WTC11 (cell line): ENCODE measurements at regions not wholly inside any gene's neighbourhood (a gene's known extent, or its start where the extent isn't known, plus 50 kb on each side); places are given as distances from the start of the nearest gene placed in this dataset.

ENCODE experiments used
- ATAC-seq: fragments of 200-7000 bp; cut with Tn5 transposase; 2 replicates; pipeline ENCODE4 v1.10.0; 2021; ENCODE audit warnings: mild to moderate bottlenecking, moderate library complexity
- CTCF ChIA-PET: fragments of 300-600 bp; sonication (Branson Sonifier 250); formaldehyde crosslinking; loops from one replicate; lab custom pipeline; 2021; ENCODE audit warnings: antibody characterized with exemption; lab: Charles Lee
- POLR2A ChIA-PET: fragments of 350-600 bp; sonication (Branson Sonifier 250); formaldehyde crosslinking; loops from one replicate; lab custom pipeline; 2021; ENCODE audit warnings: antibody characterized with exemption; lab: Charles Lee
- DNase-seq: peaks from one replicate; pipeline ENCODE4 v3.0.0; 2021; ENCODE audit warnings: low spot score
- H3K27ac Mint-ChIP-seq: 2 replicates; pipeline ENCODE4 v1.8.0; 2021; ENCODE audit warnings: mixed read lengths
- H3K27me3 Mint-ChIP-seq: 2 replicates; pipeline ENCODE4 v1.8.0; 2021; ENCODE audit warnings: low read depth, mild to moderate bottlenecking, moderate library complexity, mixed read lengths
- H3K36me3 Mint-ChIP-seq: 2 replicates; pipeline ENCODE4 v1.8.0; 2021; ENCODE audit warnings: mixed read lengths
- H3K4me1 Mint-ChIP-seq: 2 replicates; pipeline ENCODE4 v1.8.0; 2022; ENCODE audit warnings: mixed read lengths
- H3K4me3 Mint-ChIP-seq: 2 replicates; pipeline ENCODE4 v1.8.0; 2021; ENCODE audit warnings: mild to moderate bottlenecking, moderate library complexity, mixed read lengths
- H3K9me3 Mint-ChIP-seq: 2 replicates; pipeline ENCODE4 v1.8.0; 2021; ENCODE audit warnings: mixed read lengths
- AFF4 ChIP-seq: sonication (generic); formaldehyde crosslinking; IDR thresholded peaks from 2 replicates; pipeline ENCODE4 v1.8.1; 2023; ENCODE audit warnings: mild to moderate bottlenecking, missing genetic modification reagents, borderline replicate concordance
- ATF6 ChIP-seq: sonication (generic); formaldehyde crosslinking; IDR thresholded peaks from 2 replicates; pipeline ENCODE4 v1.8.1; 2023; ENCODE audit warnings: mild to moderate bottlenecking, missing genetic modification reagents
- ELF4 ChIP-seq: sonication (generic); formaldehyde crosslinking; IDR thresholded peaks from 2 replicates; pipeline ENCODE4 v1.8.1; 2022; ENCODE audit warnings: low read depth, mild to moderate bottlenecking, moderate library complexity, missing genetic modification reagents
- ETV6 ChIP-seq: sonication (generic); formaldehyde crosslinking; IDR thresholded peaks from 2 replicates; pipeline ENCODE4 v1.8.1; 2022; ENCODE audit warnings: mild to moderate bottlenecking, missing genetic modification reagents
- FOXJ3 ChIP-seq: sonication (generic); formaldehyde crosslinking; IDR thresholded peaks from 2 replicates; pipeline ENCODE4 v1.9.0; 2021; ENCODE audit warnings: missing genetic modification reagents, mild to moderate bottlenecking, borderline replicate concordance
- FOXP1 ChIP-seq: sonication (generic); formaldehyde crosslinking; IDR thresholded peaks from 2 replicates; pipeline ENCODE4 v1.8.0; 2022; ENCODE audit warnings: missing genetic modification reagents, mild to moderate bottlenecking, moderate library complexity, borderline replicate concordance
- HMGA2 ChIP-seq: fragments of 250-450 bp; sonication (Bioruptor Pico); IDR thresholded peaks from 2 replicates; pipeline ENCODE4 v1.4.0; 2021; ENCODE audit warnings: mild to moderate bottlenecking, moderate library complexity
- JAZF1 ChIP-seq: fragments of 250-450 bp; sonication (Bioruptor Pico); IDR thresholded peaks from 2 replicates; pipeline ENCODE4 v1.9.0; 2021; ENCODE audit warnings: moderate library complexity, mild to moderate bottlenecking, inconsistent platforms
- JUN ChIP-seq: sonication (generic); formaldehyde crosslinking; IDR thresholded peaks from 2 replicates; pipeline ENCODE4 v1.8.0; 2023; ENCODE audit warnings: mild to moderate bottlenecking, missing genetic modification reagents
- MXD4 ChIP-seq: fragments of 250-450 bp; sonication (Bioruptor Pico); IDR thresholded peaks from 2 replicates; pipeline ENCODE4 v1.8.0; 2021; ENCODE audit warnings: mild to moderate bottlenecking, moderate library complexity, borderline replicate concordance
- MYBL2 ChIP-seq: sonication (generic); formaldehyde crosslinking; IDR thresholded peaks from 2 replicates; pipeline ENCODE4 v1.8.1; 2023; ENCODE audit warnings: mild to moderate bottlenecking, moderate library complexity, missing genetic modification reagents
- NFYB ChIP-seq: sonication (generic); formaldehyde crosslinking; conservative IDR thresholded peaks from 2 replicates; pipeline ENCODE4 v1.8.0; 2022; ENCODE audit warnings: low read depth, missing genetic modification reagents
- OVOL2 ChIP-seq: fragments of 250-450 bp; sonication (Bioruptor Pico); IDR thresholded peaks from 2 replicates; pipeline ENCODE4 v1.9.0; 2021; ENCODE audit warnings: mild to moderate bottlenecking, borderline replicate concordance
- PRRX2 ChIP-seq: fragments of 250-450 bp; sonication (Bioruptor Pico); IDR thresholded peaks from 2 replicates; pipeline ENCODE4 v1.8.0; 2021; ENCODE audit warnings: mild to moderate bottlenecking
- STAT6 ChIP-seq: sonication (generic); formaldehyde crosslinking; conservative IDR thresholded peaks from 2 replicates; pipeline ENCODE4 v1.8.1; 2023; ENCODE audit warnings: mild to moderate bottlenecking, low read depth, missing genetic modification reagents, moderate library complexity
- TEAD4 ChIP-seq: sonication (generic); formaldehyde crosslinking; IDR thresholded peaks from 2 replicates; pipeline ENCODE4 v1.8.0; 2022; ENCODE audit warnings: mild to moderate bottlenecking, missing genetic modification reagents
- ZMAT4 ChIP-seq: fragments of 250-450 bp; sonication (Bioruptor Pico); IDR thresholded peaks from 2 replicates; pipeline ENCODE4 v1.9.0; 2021; ENCODE audit warnings: mild to moderate bottlenecking
- ZNF317 ChIP-seq: sonication (generic); formaldehyde crosslinking; IDR thresholded peaks from 2 replicates; pipeline ENCODE4 v1.8.1; 2023; ENCODE audit warnings: low read depth, mild to moderate bottlenecking, moderate library complexity, missing genetic modification reagents, borderline replicate concordance
- ZNF425 ChIP-seq: fragments of 250-450 bp; sonication (Bioruptor Pico); conservative IDR thresholded peaks from 2 replicates; pipeline ENCODE4 v1.9.0; 2021; ENCODE audit warnings: mild to moderate bottlenecking
- ZNF512 ChIP-seq: sonication (generic); formaldehyde crosslinking; IDR thresholded peaks from 2 replicates; pipeline ENCODE4 v1.8.1; 2022; ENCODE audit warnings: missing genetic modification reagents, borderline replicate concordance
- ZNF671 ChIP-seq: fragments of 250-450 bp; sonication (Bioruptor Pico); IDR thresholded peaks from 2 replicates; pipeline ENCODE4 v1.8.0; 2021; ENCODE audit warnings: mild to moderate bottlenecking
- TF ChIP-seq, protein P1 (sequence below): fragments of 250-450 bp; sonication (Bioruptor Pico); IDR thresholded peaks from 2 replicates; pipeline ENCODE4 v2.1.2; 2022; ENCODE audit warnings: mild to moderate bottlenecking, moderate library complexity

DNA sequence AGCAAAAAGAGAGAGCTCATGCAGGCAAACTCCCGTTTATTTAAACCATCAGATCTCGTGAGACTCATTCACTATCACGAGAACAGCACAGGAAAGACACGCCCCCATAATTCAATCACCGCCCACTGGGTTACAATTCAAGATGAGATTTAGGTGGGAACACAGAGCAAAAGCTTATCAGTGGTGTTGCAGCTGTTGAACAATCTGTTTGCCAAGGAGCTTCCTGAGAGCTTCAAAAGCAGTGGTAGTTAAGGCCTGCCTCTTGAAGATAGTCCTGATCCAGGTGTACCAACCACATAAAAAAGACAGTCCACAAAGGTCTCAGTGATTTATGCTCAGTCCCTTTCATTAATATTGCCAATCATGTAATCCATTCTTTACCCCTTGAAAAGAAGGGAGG, 269.4 kb upstream of the IRAK1BP1 start:
- Mint-ChIP-seq H3K4me1 (no peaks in the 10 kb centered on the region), H3K9me3 (peaks cover 4% of the 10 kb centered on the region; the same call in 1 of the 2 replicates), H3K4me3 (no peak overlapping the region), H3K27me3 (no peaks in the 10 kb centered on the region), H3K36me3 (no peaks in the 10 kb centered on the region), H3K27ac (no peak overlapping the region)
- ChIA-PET CTCF (interaction anchor here (0.9 kb wide), 1 partner anchor 84 kb away, joined by 3 read pairs; no protein-coding TSS in a partner anchor), POLR2A (no interaction called here)
- TF ChIP-seq ZNF671 (CRISPR knock-in tag) = no peak
- TF ChIP-seq PRRX2 (CRISPR knock-in tag) = no peak
- TF ChIP-seq, protein P1, sequence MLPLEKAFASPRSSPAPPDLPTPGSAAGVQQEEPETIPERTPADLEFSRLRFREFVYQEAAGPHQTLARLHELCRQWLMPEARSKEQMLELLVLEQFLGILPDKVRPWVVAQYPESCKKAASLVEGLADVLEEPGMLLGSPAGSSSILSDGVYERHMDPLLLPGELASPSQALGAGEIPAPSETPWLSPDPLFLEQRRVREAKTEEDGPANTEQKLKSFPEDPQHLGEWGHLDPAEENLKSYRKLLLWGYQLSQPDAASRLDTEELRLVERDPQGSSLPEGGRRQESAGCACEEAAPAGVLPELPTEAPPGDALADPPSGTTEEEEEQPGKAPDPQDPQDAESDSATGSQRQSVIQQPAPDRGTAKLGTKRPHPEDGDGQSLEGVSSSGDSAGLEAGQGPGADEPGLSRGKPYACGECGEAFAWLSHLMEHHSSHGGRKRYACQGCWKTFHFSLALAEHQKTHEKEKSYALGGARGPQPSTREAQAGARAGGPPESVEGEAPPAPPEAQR (CRISPR knock-in tag) = no peak
- TF ChIP-seq HMGA2 (CRISPR knock-in tag) = no peak
- TF ChIP-seq ZNF425 = no peak
- no peak for TF ChIP-seq ATF6
- no peak for TF ChIP-seq ELF4 (CRISPR knock-in tag)
- TF ChIP-seq OVOL2 (CRISPR knock-in tag) = no peak
- no peak for TF ChIP-seq FOXJ3 (CRISPR knock-in tag)
- TF ChIP-seq JUN (CRISPR knock-in tag) = no peak
- no peak for TF ChIP-seq ZNF512 (CRISPR knock-in tag)
- TF ChIP-seq ETV6 (CRISPR knock-in tag) = no peak
- TF ChIP-seq TEAD4 (CRISPR knock-in tag) = no peak
- DNase-seq = no peak
- ATAC-seq = no peak

GRCh38 chr6:78598966-78599365, 268.4 kb upstream of the IRAK1BP1 start:
- TF ChIP-seq MXD4 (no peak), MYBL2 (CRISPR knock-in tag) (no peak), JAZF1 (no peak), AFF4 (CRISPR knock-in tag) (no peak), FOXP1 (CRISPR knock-in tag) (no peak), NFYB (CRISPR knock-in tag) (no peak), ZMAT4 (no peak), ZNF317 (CRISPR knock-in tag) (no peak), STAT6 (CRISPR knock-in tag) (no peak)
- TF ChIP-seq, all 79 proteins: peak for 0
- POLR2A ChIA-PET = no interaction called here

More at GRCh38 chr6:78598966-78599365, 268.4 kb upstream of the IRAK1BP1 start:
- Mint-ChIP-seq H3K27me3 (no peaks in the 10 kb centered on the region), H3K27ac (no peak overlapping the region), H3K4me3 (no peak overlapping the region), H3K36me3 (no peaks in the 10 kb centered on the region), H3K9me3 (peaks cover 4% of the 10 kb centered on the region; the same call in 1 of the 2 replicates), H3K4me1 (no peaks in the 10 kb centered on the region)
- no peak for ATAC-seq
- DNase-seq = no peak
- CTCF ChIA-PET = interaction anchor here (0.9 kb wide), 1 partner anchor 85 kb away, joined by 3 read pairs; no protein-coding TSS in a partner anchor
